ENCODE measurements at regions not wholly inside any gene's neighbourhood (a gene's known extent, or its start where the extent isn't known, plus 50 kb on each side); places are given as distances from the start of the nearest gene placed in this dataset.
"Not testable (repeated sequence)": the region's sequence is repeated elsewhere in the genome, so short reads cannot be mapped to it uniquely, and the experiment has no call there.

- FAIRE-seq, result no peak
- Histone ChIP-seq H3K36me3 (ENCODE audit: control insufficient read depth, insufficient read depth, low read length) (no peaks in the 10 kb centered on the region), H3K27me3 (ENCODE audit: control insufficient read depth, insufficient read depth, low read length) (no peaks in the 10 kb centered on the region), H3K4me3 (ENCODE audit: low read depth, low read length) (no peak overlapping the region)
- no peak for TF ChIP-seq CTCF (IDR thresholded peaks at IDR 0.05; ENCODE audit: insufficient read depth, low read length, severe bottlenecking)
- no peak for DNase-seq (ENCODE audit: low read depth)
Measured at GRCh38 chr19:28318469-28319179, 894.3 kb downstream of the UQCRFS1 start.

DNA sequence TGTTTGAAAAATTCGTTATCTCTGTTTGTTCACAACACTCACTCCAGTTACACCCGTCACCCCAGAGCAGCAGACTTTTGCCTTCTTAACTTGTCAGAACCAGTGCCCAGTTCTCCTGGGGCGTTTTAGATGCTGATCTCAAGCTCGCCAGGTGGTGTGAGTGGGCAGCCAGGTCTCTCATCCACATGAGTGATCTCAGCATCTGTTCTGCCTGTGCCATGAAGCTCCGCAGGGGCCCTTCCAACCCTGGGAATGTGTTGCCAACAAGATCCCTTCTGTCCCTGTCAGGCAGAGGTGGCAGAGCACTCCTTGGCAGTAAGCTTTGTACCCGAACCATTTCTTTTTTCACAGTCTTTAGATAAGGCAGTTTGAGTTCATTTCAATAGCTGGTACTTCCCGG, 896.5 kb downstream of the UQCRFS1 start:
- H3K36me3 ChIP-seq (ENCODE audit: control insufficient read depth, insufficient read depth, low read length), result no peaks in the 10 kb centered on the region
- FAIRE-seq (no peak), DNase-seq (ENCODE audit: low read depth) (no peak)
- TF ChIP-seq CTCF (IDR thresholded peaks at IDR 0.05; ENCODE audit: insufficient read depth, low read length, severe bottlenecking), result no peak
- H3K27me3 ChIP-seq (ENCODE audit: control insufficient read depth, insufficient read depth, low read length), result no peaks in the 10 kb centered on the region
- H3K4me3 ChIP-seq (ENCODE audit: low read depth, low read length), result no peak overlapping the region

DNA sequence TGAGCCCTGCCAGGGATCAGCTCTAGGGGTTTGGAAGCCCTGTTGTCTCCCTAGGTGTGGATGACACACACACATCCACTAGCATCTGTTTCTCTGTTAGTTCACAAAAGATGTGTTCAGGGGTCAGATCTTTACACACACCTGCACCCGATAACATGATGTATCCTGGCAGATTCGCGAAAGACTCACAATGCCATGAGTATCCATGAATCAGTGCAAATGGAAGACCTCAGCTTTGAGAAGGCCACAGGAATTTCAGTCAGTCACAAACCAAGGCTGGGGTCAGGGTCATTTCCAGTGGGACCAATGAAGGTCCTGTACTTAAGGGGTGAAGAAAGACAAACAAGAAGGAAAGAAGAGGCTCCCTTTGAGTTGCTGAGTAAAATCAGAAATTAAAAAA, 898.2 kb downstream of the UQCRFS1 start:
- H3K36me3 ChIP-seq (ENCODE audit: control insufficient read depth, insufficient read depth, low read length), result no peaks in the 10 kb centered on the region
- no peak overlapping the region for H3K4me3 ChIP-seq (ENCODE audit: low read depth, low read length)
- FAIRE-seq (no peak), DNase-seq (ENCODE audit: low read depth) (no peak)
- no peak for TF ChIP-seq CTCF (IDR thresholded peaks at IDR 0.05; ENCODE audit: insufficient read depth, low read length, severe bottlenecking)
- H3K27me3 ChIP-seq (ENCODE audit: control insufficient read depth, insufficient read depth, low read length), result no peaks in the 10 kb centered on the region

DNA sequence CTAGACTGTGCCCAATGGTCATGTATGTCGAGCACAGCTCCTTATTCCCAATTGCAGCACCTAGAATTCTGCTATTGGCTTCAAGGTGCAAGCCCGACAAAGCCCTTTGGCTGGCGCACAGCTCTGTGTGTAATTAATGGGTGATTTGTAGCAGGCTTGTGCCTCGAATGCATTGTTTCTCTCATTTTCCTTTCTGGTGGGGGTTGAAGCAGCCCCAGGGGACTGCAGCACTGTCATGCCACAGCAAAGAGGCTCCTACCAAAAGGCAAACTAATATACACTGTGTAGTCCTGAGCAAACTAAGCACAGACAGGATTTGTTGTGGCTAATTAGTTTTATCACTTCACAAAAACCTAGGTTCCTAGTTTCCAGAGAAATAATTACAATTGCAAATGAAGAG, 898.7 kb downstream of the UQCRFS1 start:
- no peak for FAIRE-seq
- H3K27me3 ChIP-seq (ENCODE audit: control insufficient read depth, insufficient read depth, low read length), result no peaks in the 10 kb centered on the region
- H3K4me3 ChIP-seq (ENCODE audit: low read depth, low read length), result no peak overlapping the region
- no peaks in the 10 kb centered on the region for H3K36me3 ChIP-seq (ENCODE audit: control insufficient read depth, insufficient read depth, low read length)
- DNase-seq (ENCODE audit: low read depth), result no peak
- TF ChIP-seq CTCF (IDR thresholded peaks at IDR 0.05; ENCODE audit: insufficient read depth, low read length, severe bottlenecking), result no peak

DNA sequence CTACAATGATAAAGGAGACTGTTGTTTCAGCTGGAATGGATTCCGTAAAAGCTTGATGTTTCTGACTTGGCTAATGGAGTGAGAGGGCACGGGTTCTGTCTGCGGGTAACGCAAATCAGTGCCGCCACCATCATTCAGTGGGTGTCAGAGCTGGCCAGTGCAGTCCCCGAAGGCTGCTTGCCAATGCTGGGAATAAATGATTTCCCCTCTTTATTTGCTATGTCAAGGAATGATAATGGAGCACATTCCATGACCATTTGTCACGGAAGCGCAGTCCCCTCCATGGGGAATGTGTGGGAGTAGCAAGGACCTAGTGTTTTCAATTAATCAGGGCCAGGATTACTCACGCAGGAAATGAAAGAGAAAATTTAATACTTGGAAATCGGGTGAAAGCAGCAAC, 899.3 kb downstream of the UQCRFS1 start:
- Histone ChIP-seq H3K4me3 (ENCODE audit: low read depth, low read length) (no peak overlapping the region), H3K36me3 (ENCODE audit: control insufficient read depth, insufficient read depth, low read length) (no peaks in the 10 kb centered on the region), H3K27me3 (ENCODE audit: control insufficient read depth, insufficient read depth, low read length) (no peaks in the 10 kb centered on the region)
- TF ChIP-seq CTCF (IDR thresholded peaks at IDR 0.05; ENCODE audit: insufficient read depth, low read length, severe bottlenecking), result no peak
- DNase-seq (ENCODE audit: low read depth) (no peak), FAIRE-seq (no peak)

GRCh38 chr19:28312269-28312668, 900.7 kb downstream of the UQCRFS1 start:
- Histone ChIP-seq H3K4me3 (ENCODE audit: low read depth, low read length) (no peak overlapping the region), H3K27me3 (ENCODE audit: control insufficient read depth, insufficient read depth, low read length) (no peaks in the 10 kb centered on the region), H3K36me3 (ENCODE audit: control insufficient read depth, insufficient read depth, low read length) (no peaks in the 10 kb centered on the region)
- no peak for DNase-seq (ENCODE audit: low read depth)
- no peak for TF ChIP-seq CTCF (IDR thresholded peaks at IDR 0.05; ENCODE audit: insufficient read depth, low read length, severe bottlenecking)
- FAIRE-seq, result no peak

DNA sequence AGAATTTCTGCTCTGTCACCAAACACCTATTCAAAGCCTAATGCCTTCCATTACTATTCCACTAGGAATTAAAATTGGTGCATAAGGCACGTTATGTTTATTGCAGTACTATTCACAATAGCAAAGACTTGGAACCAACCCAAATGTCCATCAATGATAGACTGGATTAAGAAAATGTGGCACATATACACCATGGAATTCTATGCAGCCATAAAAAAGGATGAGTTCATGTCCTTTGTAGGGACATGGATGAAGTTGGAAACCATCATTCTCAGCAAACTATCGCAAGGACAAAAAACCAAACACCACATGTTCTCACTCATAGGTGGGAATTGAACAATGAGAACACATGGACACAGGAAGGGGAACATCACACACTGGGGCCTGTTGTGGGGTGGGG, 902.1 kb downstream of the UQCRFS1 start:
- not testable (repeated sequence) for H3K27me3 ChIP-seq (ENCODE audit: control insufficient read depth, insufficient read depth, low read length); FAIRE-seq; H3K36me3 ChIP-seq (ENCODE audit: control insufficient read depth, insufficient read depth, low read length); DNase-seq (ENCODE audit: low read depth); H3K4me3 ChIP-seq (ENCODE audit: low read depth, low read length)

All from bronchial epithelial cell (primary cell).